ENCODE measurements at regions not wholly inside any gene's neighbourhood (a gene's known extent, or its start where the extent isn't known, plus 50 kb on each side); places are given as distances from the start of the nearest gene placed in this dataset.

DNA sequence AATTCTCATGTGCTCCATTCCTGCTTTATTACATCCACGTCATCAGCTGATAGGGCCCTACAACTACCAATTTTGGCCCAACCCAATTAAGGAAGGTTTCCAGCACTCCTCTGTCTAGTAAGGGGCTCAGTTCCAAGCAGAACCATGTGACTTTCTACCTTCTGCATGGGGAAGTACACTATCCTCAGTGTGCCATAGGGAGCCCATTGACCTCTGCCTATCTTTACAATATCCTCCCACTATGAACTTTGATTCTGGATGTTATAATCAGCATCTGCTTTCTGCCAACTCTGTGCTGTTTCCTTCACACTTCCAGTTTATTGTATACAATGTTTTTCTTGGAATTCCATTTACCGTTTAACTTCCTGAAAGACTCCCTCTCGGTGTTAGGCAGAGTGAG lies 53.9 kb upstream of the GCFC2 start:
- POLR2A ChIA-PET: no interaction called here
- intact Hi-C loops (cut with micrococcal nuclease; ENCODE audit: unreplicated experiment) (no loop called here), in situ Hi-C loops (cut with HindIII; ENCODE audit: low pct_unique_long_range_greater_than_20kb, low sequenced_read_pairs) (no loop called here)
- Histone ChIP-seq H3K4me1 (ENCODE audit: control insufficient read depth, insufficient read depth, low read length) (no peaks in the 10 kb centered on the region), H3K4me3 (ENCODE audit: low read depth in 2 of 2, low read length in 2 of 2) (no peak overlapping the region), H3K27me3 (ENCODE audit: control insufficient read depth, insufficient read depth, low read length) (no peaks in the 10 kb centered on the region), H3K9me3 (ENCODE audit: control insufficient read depth, insufficient read depth, low read depth, low read length) (no peaks in the 10 kb centered on the region), H3K36me3 (ENCODE audit: control insufficient read depth, insufficient read depth, low read length) (no peaks in the 10 kb centered on the region), H3K27ac (ENCODE audit: low read length) (no peak overlapping the region)
- TF ChIP-seq, protein P1, sequence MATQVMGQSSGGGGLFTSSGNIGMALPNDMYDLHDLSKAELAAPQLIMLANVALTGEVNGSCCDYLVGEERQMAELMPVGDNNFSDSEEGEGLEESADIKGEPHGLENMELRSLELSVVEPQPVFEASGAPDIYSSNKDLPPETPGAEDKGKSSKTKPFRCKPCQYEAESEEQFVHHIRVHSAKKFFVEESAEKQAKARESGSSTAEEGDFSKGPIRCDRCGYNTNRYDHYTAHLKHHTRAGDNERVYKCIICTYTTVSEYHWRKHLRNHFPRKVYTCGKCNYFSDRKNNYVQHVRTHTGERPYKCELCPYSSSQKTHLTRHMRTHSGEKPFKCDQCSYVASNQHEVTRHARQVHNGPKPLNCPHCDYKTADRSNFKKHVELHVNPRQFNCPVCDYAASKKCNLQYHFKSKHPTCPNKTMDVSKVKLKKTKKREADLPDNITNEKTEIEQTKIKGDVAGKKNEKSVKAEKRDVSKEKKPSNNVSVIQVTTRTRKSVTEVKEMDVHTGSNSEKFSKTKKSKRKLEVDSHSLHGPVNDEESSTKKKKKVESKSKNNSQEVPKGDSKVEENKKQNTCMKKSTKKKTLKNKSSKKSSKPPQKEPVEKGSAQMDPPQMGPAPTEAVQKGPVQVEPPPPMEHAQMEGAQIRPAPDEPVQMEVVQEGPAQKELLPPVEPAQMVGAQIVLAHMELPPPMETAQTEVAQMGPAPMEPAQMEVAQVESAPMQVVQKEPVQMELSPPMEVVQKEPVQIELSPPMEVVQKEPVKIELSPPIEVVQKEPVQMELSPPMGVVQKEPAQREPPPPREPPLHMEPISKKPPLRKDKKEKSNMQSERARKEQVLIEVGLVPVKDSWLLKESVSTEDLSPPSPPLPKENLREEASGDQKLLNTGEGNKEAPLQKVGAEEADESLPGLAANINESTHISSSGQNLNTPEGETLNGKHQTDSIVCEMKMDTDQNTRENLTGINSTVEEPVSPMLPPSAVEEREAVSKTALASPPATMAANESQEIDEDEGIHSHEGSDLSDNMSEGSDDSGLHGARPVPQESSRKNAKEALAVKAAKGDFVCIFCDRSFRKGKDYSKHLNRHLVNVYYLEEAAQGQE (IDR thresholded peaks at IDR 0.05; ENCODE audit: insufficient read depth in 1 of 2, low read depth in 2 of 2, low read length in 1 of 2): no peak
- TF ChIP-seq TCF7L2 (IDR thresholded peaks at IDR 0.05; ENCODE audit: low read depth, low read length): no peak
- TF ChIP-seq, protein P2, sequence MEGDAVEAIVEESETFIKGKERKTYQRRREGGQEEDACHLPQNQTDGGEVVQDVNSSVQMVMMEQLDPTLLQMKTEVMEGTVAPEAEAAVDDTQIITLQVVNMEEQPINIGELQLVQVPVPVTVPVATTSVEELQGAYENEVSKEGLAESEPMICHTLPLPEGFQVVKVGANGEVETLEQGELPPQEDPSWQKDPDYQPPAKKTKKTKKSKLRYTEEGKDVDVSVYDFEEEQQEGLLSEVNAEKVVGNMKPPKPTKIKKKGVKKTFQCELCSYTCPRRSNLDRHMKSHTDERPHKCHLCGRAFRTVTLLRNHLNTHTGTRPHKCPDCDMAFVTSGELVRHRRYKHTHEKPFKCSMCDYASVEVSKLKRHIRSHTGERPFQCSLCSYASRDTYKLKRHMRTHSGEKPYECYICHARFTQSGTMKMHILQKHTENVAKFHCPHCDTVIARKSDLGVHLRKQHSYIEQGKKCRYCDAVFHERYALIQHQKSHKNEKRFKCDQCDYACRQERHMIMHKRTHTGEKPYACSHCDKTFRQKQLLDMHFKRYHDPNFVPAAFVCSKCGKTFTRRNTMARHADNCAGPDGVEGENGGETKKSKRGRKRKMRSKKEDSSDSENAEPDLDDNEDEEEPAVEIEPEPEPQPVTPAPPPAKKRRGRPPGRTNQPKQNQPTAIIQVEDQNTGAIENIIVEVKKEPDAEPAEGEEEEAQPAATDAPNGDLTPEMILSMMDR (IDR thresholded peaks at IDR 0.05): no peak
- no peak for TF ChIP-seq SIN3A (IDR thresholded peaks at IDR 0.05; ENCODE audit: borderline replicate concordance, insufficient read depth, low read depth, low read length)
- no peak for TF ChIP-seq POLR2AphosphoS5 (IDR thresholded peaks at IDR 0.05; ENCODE audit: low read depth, low read length)
- CTCF ChIA-PET: no interaction called here
- BruUV-seq (replicated peaks): no TSS peak
- no peak for DNase-seq (ENCODE audit: low read depth, low spot score)
- ATAC-seq: no peak

All from Panc1 (cell line).